H9 (cell line): ENCODE measurements at regions not wholly inside any gene's neighbourhood (a gene's known extent, or its start where the extent isn't known, plus 50 kb on each side); places are given as distances from the start of the nearest gene placed in this dataset.

Experiments used
- DNase-seq: peaks from one replicate; pipeline ENCODE4 v3.0.0-alpha.2; 2017
- H2AFZ ChIP-seq: one replicate; pipeline ENCODE4 v1.6.1; 2013; ENCODE audit warnings: mild to moderate bottlenecking, low read length, control low read depth, moderate library complexity
- H2AK5ac ChIP-seq: 2 replicates; pipeline ENCODE4 v1.6.1; 2013; ENCODE audit warnings: low read length, control low read depth, mixed read lengths; ENCODE audit not compliant: insufficient read length
- H2BK120ac ChIP-seq: one replicate; pipeline ENCODE4 v1.6.1; 2013; ENCODE audit warnings: low read depth, mild to moderate bottlenecking, low read length, control low read depth, inconsistent platforms; ENCODE audit not compliant: poor library complexity, severe bottlenecking
- H2BK12ac ChIP-seq: 2 replicates; pipeline ENCODE4 v1.6.1; 2013; ENCODE audit warnings: low read length, control low read depth, mixed read lengths, low read depth; ENCODE audit not compliant: insufficient read length
- H2BK15ac ChIP-seq: 2 replicates; pipeline ENCODE4 v1.6.1; 2013; ENCODE audit warnings: low read depth, low read length, control low read depth
- H2BK20ac ChIP-seq: one replicate; pipeline ENCODE4 v1.6.1; 2013; ENCODE audit warnings: low read depth, mild to moderate bottlenecking, low read length, control low read depth, inconsistent platforms; ENCODE audit not compliant: poor library complexity, severe bottlenecking
- H2BK5ac ChIP-seq: 2 replicates; pipeline ENCODE4 v1.6.1; 2013; ENCODE audit warnings: low read length, control low read depth, mixed read lengths; ENCODE audit not compliant: insufficient read length
- H3K14ac ChIP-seq: 2 replicates; pipeline ENCODE4 v1.6.1; 2013; ENCODE audit warnings: low read length, control low read depth; ENCODE audit not compliant: insufficient read depth
- H3K18ac ChIP-seq: 2 replicates; pipeline ENCODE4 v1.6.1; 2013; ENCODE audit warnings: low read depth, mild to moderate bottlenecking, mixed read lengths, low read length, control low read depth; ENCODE audit not compliant: insufficient read length
- H3K23ac ChIP-seq: 2 replicates; pipeline ENCODE4 v1.6.1; 2013; ENCODE audit warnings: low read length, control low read depth, mixed read lengths, low read depth; ENCODE audit not compliant: insufficient read length
- H3K23me2 ChIP-seq: 2 replicates; pipeline ENCODE4 v1.6.1; 2013; ENCODE audit warnings: low read depth, mild to moderate bottlenecking, mixed read lengths, low read length, control low read depth; ENCODE audit not compliant: insufficient read length, poor library complexity, severe bottlenecking
- H3K27ac ChIP-seq: 2 replicates; pipeline ENCODE4 v1.5.1; 2013; ENCODE audit warnings: low read length, control low read depth, mixed read lengths, low read depth; ENCODE audit not compliant: insufficient read length
- H3K27me3 ChIP-seq: 2 replicates; pipeline ENCODE4 v1.6.1; 2013; ENCODE audit warnings: low read length, control low read depth, inconsistent platforms; ENCODE audit not compliant: insufficient read depth
- H3K4ac ChIP-seq: 2 replicates; pipeline ENCODE4 v1.6.1; 2013; ENCODE audit warnings: low read depth, mild to moderate bottlenecking, control low read depth, inconsistent platforms, low read length, moderate library complexity
- H3K4me1 ChIP-seq: 2 replicates; pipeline ENCODE4 v1.6.1; 2013; ENCODE audit warnings: low read length, control low read depth, inconsistent platforms; ENCODE audit not compliant: insufficient read depth
- H3K4me2 ChIP-seq: 2 replicates; pipeline ENCODE4 v1.6.1; 2013; ENCODE audit warnings: low read length, control low read depth, mixed read lengths; ENCODE audit not compliant: insufficient read length, insufficient read depth
- H3K56ac ChIP-seq: 2 replicates; pipeline ENCODE4 v1.6.1; 2013; ENCODE audit warnings: low read depth, mild to moderate bottlenecking, mixed read lengths, low read length, control low read depth; ENCODE audit not compliant: insufficient read length
- H3K79me1 ChIP-seq: 2 replicates; pipeline ENCODE4 v1.6.1; 2013; ENCODE audit warnings: low read depth, mild to moderate bottlenecking, moderate library complexity, low read length, control low read depth, inconsistent platforms; ENCODE audit not compliant: insufficient read depth, poor library complexity, severe bottlenecking
- H3K79me2 ChIP-seq: 2 replicates; pipeline ENCODE4 v1.6.1; 2013; ENCODE audit warnings: low read length, control low read depth, inconsistent platforms; ENCODE audit not compliant: insufficient read depth
- H3K9ac ChIP-seq: 2 replicates; pipeline ENCODE4 v1.6.1; 2013; ENCODE audit warnings: low read length, control low read depth, mixed read lengths; ENCODE audit not compliant: insufficient read length; ENCODE audit errors: extremely low read depth
- H3K9me3 ChIP-seq: one replicate; pipeline ENCODE4 v1.6.1; 2013; ENCODE audit warnings: low read depth, low read length, inconsistent platforms; ENCODE audit not compliant: control insufficient read depth
- H3T11ph ChIP-seq: one replicate; pipeline ENCODE4 v1.6.1; 2013; ENCODE audit warnings: mild to moderate bottlenecking, low read length, control low read depth, inconsistent platforms
- H4K20me1 ChIP-seq: one replicate; pipeline ENCODE4 v1.6.1; 2013; ENCODE audit not compliant: control insufficient read depth, insufficient read length, insufficient read depth
- H4K5ac ChIP-seq: 2 replicates; pipeline ENCODE4 v1.6.1; 2013; ENCODE audit warnings: low read depth, mild to moderate bottlenecking, mixed read lengths, low read length, control low read depth; ENCODE audit not compliant: insufficient read length
- H4K8ac ChIP-seq: replicated peaks from 2 replicates; pipeline ENCODE4 v1.6.1; 2013; ENCODE audit warnings: low read length, control low read depth, mixed read lengths, low read depth; ENCODE audit not compliant: insufficient read length
- H4K91ac ChIP-seq: 2 replicates; pipeline ENCODE4 v1.6.1; 2013; ENCODE audit warnings: low read depth, mild to moderate bottlenecking, moderate library complexity, mixed read lengths, low read length, control low read depth; ENCODE audit not compliant: insufficient read length
- H3K27ac Mint-ChIP-seq, 3 experiments: 2 replicates in 2 of 3; 3 replicates in 1 of 3; pipeline ENCODE4 v1.8.0; 2020 to 2021; ENCODE audit warnings: mixed read lengths in 3 of 3, mild to moderate bottlenecking in 1 of 3, moderate library complexity in 1 of 3
- H3K27me3 Mint-ChIP-seq: 2 replicates; pipeline ENCODE4 v1.8.0; 2021; ENCODE audit warnings: low read depth, mild to moderate bottlenecking, moderate library complexity, mixed read lengths
- H3K36me3 Mint-ChIP-seq, 3 experiments: 2 replicates in 2 of 3; 3 replicates in 1 of 3; pipeline ENCODE4 v1.8.0; 2020 to 2021; ENCODE audit warnings: low read depth in 3 of 3, mixed read lengths in 3 of 3; ENCODE audit not compliant: insufficient read depth in 1 of 3
- H3K4me1 Mint-ChIP-seq, 2 experiments: 2 replicates each; pipeline ENCODE4 v1.8.0; 2020; ENCODE audit warnings: mixed read lengths in 2 of 2
- H3K4me3 Mint-ChIP-seq, 2 experiments: 2 replicates in 1 of 2; 3 replicates in 1 of 2; pipeline ENCODE4 v1.8.0; 2020 to 2021; ENCODE audit warnings: mild to moderate bottlenecking in 2 of 2, mixed read lengths in 2 of 2, moderate library complexity in 1 of 2
- H3K9me3 Mint-ChIP-seq, 2 experiments: 2 replicates in 1 of 2; 3 replicates in 1 of 2; pipeline ENCODE4 v1.8.0; 2020; ENCODE audit warnings: mild to moderate bottlenecking in 2 of 2, mixed read lengths in 2 of 2, moderate library complexity in 1 of 2
- TF ChIP-seq, protein P1 (sequence below): fragments of 200-600 bp; sonication (generic); conservative IDR thresholded peaks from 3 replicates; pipeline ENCODE4 v1.8.0; 2021; ENCODE audit warnings: antibody characterized with exemption, mild to moderate bottlenecking

DNA sequence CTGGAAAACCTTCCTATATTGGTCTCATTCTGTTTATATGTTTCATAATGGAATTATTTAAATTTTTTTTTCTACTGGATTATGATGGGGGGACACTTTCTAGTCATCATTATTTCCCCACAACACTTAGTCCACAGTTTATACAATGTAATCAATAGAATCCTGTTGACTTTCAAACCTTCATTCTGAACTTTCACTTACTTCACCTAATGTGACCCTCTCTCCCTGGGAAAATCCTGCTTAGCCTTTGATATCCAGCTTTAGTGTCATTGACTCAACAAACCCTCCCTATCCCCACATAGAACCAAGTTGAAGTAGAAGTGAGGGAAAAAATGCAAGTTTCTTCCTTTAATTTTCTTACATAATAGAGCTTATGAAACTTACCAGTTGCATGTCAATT is 666.0 kb downstream of the MECOM start:
- H2BK20ac ChIP-seq, result no peak overlapping the region
- no peak overlapping the region for H3K14ac ChIP-seq
- Mint-ChIP-seq H3K4me1 (peaks cover 23 to 29% of the 10 kb centered on the region in 2 experiments), H3K27me3 (no peaks in the 10 kb centered on the region), H3K27ac (no peak overlapping the region), H3K36me3 (no peaks in the 10 kb centered on the region), H3K9me3 (no peaks in the 10 kb centered on the region), H3K4me3 (no peak overlapping the region)
- no peak overlapping the region for H2BK5ac ChIP-seq
- no peak overlapping the region for H3K9ac ChIP-seq
- H3K18ac ChIP-seq, result no peak overlapping the region
- no peak overlapping the region for H3T11ph ChIP-seq
- no peak overlapping the region for H2BK120ac ChIP-seq
- no peak overlapping the region for H3K27ac ChIP-seq
- no peaks in the 10 kb centered on the region for H3K9me3 ChIP-seq
- DNase-seq, result no peak
- no peak overlapping the region for H2BK12ac ChIP-seq
- no peak overlapping the region for H3K23ac ChIP-seq
- no peaks in the 10 kb centered on the region for H3K4me1 ChIP-seq
- TF ChIP-seq, protein P1, sequence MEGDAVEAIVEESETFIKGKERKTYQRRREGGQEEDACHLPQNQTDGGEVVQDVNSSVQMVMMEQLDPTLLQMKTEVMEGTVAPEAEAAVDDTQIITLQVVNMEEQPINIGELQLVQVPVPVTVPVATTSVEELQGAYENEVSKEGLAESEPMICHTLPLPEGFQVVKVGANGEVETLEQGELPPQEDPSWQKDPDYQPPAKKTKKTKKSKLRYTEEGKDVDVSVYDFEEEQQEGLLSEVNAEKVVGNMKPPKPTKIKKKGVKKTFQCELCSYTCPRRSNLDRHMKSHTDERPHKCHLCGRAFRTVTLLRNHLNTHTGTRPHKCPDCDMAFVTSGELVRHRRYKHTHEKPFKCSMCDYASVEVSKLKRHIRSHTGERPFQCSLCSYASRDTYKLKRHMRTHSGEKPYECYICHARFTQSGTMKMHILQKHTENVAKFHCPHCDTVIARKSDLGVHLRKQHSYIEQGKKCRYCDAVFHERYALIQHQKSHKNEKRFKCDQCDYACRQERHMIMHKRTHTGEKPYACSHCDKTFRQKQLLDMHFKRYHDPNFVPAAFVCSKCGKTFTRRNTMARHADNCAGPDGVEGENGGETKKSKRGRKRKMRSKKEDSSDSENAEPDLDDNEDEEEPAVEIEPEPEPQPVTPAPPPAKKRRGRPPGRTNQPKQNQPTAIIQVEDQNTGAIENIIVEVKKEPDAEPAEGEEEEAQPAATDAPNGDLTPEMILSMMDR, result no peak
- H4K5ac ChIP-seq, result no peak overlapping the region
- H3K4ac ChIP-seq, result no peak overlapping the region
- H3K4me2 ChIP-seq, result no peak overlapping the region
- no peaks in the 10 kb centered on the region for H3K27me3 ChIP-seq
- no peak overlapping the region for H2AK5ac ChIP-seq
- no peak overlapping the region for H2AFZ ChIP-seq
- no peaks in the 10 kb centered on the region for H4K20me1 ChIP-seq
- H2BK15ac ChIP-seq, result no peak overlapping the region
- H3K79me2 ChIP-seq, result no peaks in the 10 kb centered on the region
- no peaks in the 10 kb centered on the region for H3K23me2 ChIP-seq
- no peak overlapping the region for H4K91ac ChIP-seq
- no peak overlapping the region for H3K56ac ChIP-seq
- H3K79me1 ChIP-seq, result no peaks in the 10 kb centered on the region
- H4K8ac ChIP-seq, result no peak overlapping the region
